WTC11 (cell line): ENCODE measurements at regions not wholly inside any gene's neighbourhood (a gene's known extent, or its start where the extent isn't known, plus 50 kb on each side); places are given as distances from the start of the nearest gene placed in this dataset.

Source experiments
- ATAC-seq: fragments of 200-7000 bp; cut with Tn5 transposase; 2 replicates; pipeline ENCODE4 v1.10.0; 2021; ENCODE audit warnings: mild to moderate bottlenecking, moderate library complexity
- CTCF ChIA-PET: fragments of 300-600 bp; sonication (Branson Sonifier 250); formaldehyde crosslinking; loops from one replicate; lab custom pipeline; 2021; ENCODE audit warnings: antibody characterized with exemption; lab: Charles Lee
- POLR2A ChIA-PET: fragments of 350-600 bp; sonication (Branson Sonifier 250); formaldehyde crosslinking; loops from one replicate; lab custom pipeline; 2021; ENCODE audit warnings: antibody characterized with exemption; lab: Charles Lee
- DNase-seq: peaks from one replicate; pipeline ENCODE4 v3.0.0; 2021; ENCODE audit warnings: low spot score
- H3K27ac Mint-ChIP-seq: 2 replicates; pipeline ENCODE4 v1.8.0; 2021; ENCODE audit warnings: mixed read lengths
- H3K27me3 Mint-ChIP-seq: 2 replicates; pipeline ENCODE4 v1.8.0; 2021; ENCODE audit warnings: low read depth, mild to moderate bottlenecking, moderate library complexity, mixed read lengths
- H3K36me3 Mint-ChIP-seq: 2 replicates; pipeline ENCODE4 v1.8.0; 2021; ENCODE audit warnings: mixed read lengths
- H3K4me1 Mint-ChIP-seq: 2 replicates; pipeline ENCODE4 v1.8.0; 2022; ENCODE audit warnings: mixed read lengths
- H3K4me3 Mint-ChIP-seq: 2 replicates; pipeline ENCODE4 v1.8.0; 2021; ENCODE audit warnings: mild to moderate bottlenecking, moderate library complexity, mixed read lengths
- H3K9me3 Mint-ChIP-seq: 2 replicates; pipeline ENCODE4 v1.8.0; 2021; ENCODE audit warnings: mixed read lengths
- AFF4 ChIP-seq: sonication (generic); formaldehyde crosslinking; IDR thresholded peaks from 2 replicates; pipeline ENCODE4 v1.8.1; 2023; ENCODE audit warnings: mild to moderate bottlenecking, missing genetic modification reagents, borderline replicate concordance
- CDX4 ChIP-seq: fragments of 250-450 bp; sonication (Bioruptor Pico); IDR thresholded peaks from 2 replicates; pipeline ENCODE4 v1.9.0; 2021; ENCODE audit warnings: moderate library complexity, mild to moderate bottlenecking, inconsistent platforms, borderline replicate concordance
- CREB1 ChIP-seq: sonication (generic); formaldehyde crosslinking; IDR thresholded peaks from 2 replicates; pipeline ENCODE4 v1.8.0; 2023; ENCODE audit warnings: mild to moderate bottlenecking, missing genetic modification reagents
- JUN ChIP-seq: sonication (generic); formaldehyde crosslinking; IDR thresholded peaks from 2 replicates; pipeline ENCODE4 v1.8.0; 2023; ENCODE audit warnings: mild to moderate bottlenecking, missing genetic modification reagents
- NFE2L1 ChIP-seq: sonication (generic); formaldehyde crosslinking; IDR thresholded peaks from 2 replicates; pipeline ENCODE4 v1.8.1; 2023; ENCODE audit warnings: missing genetic modification reagents
- RORB ChIP-seq: fragments of 250-450 bp; sonication (Bioruptor Pico); IDR thresholded peaks from 2 replicates; pipeline ENCODE4 v1.9.0; 2021; ENCODE audit warnings: mild to moderate bottlenecking
- SOX15 ChIP-seq: fragments of 250-450 bp; sonication (Bioruptor Pico); IDR thresholded peaks from 2 replicates; pipeline ENCODE4 v1.9.0; 2021; ENCODE audit warnings: mild to moderate bottlenecking
- TP53 ChIP-seq: sonication (generic); formaldehyde crosslinking; IDR thresholded peaks from 2 replicates; pipeline ENCODE4 v1.8.1; 2023; ENCODE audit warnings: mild to moderate bottlenecking, missing genetic modification reagents
- ZNF281 ChIP-seq: sonication (generic); formaldehyde crosslinking; IDR thresholded peaks from 2 replicates; pipeline ENCODE4 v1.8.0; 2023; ENCODE audit warnings: mild to moderate bottlenecking, missing genetic modification reagents
- ZNF317 ChIP-seq: sonication (generic); formaldehyde crosslinking; IDR thresholded peaks from 2 replicates; pipeline ENCODE4 v1.8.1; 2023; ENCODE audit warnings: low read depth, mild to moderate bottlenecking, moderate library complexity, missing genetic modification reagents, borderline replicate concordance
- ZNF416 ChIP-seq: fragments of 250-450 bp; sonication (Bioruptor Pico); IDR thresholded peaks from 2 replicates; pipeline ENCODE4 v1.9.0; 2021; ENCODE audit warnings: mild to moderate bottlenecking, inconsistent platforms
- ZNF425 ChIP-seq: fragments of 250-450 bp; sonication (Bioruptor Pico); conservative IDR thresholded peaks from 2 replicates; pipeline ENCODE4 v1.9.0; 2021; ENCODE audit warnings: mild to moderate bottlenecking
- ZNF532 ChIP-seq: fragments of 250-450 bp; sonication (Bioruptor Pico); IDR thresholded peaks from 2 replicates; pipeline ENCODE4 v1.9.0; 2021; ENCODE audit warnings: mild to moderate bottlenecking, borderline replicate concordance
- ZNF671 ChIP-seq: fragments of 250-450 bp; sonication (Bioruptor Pico); IDR thresholded peaks from 2 replicates; pipeline ENCODE4 v1.8.0; 2021; ENCODE audit warnings: mild to moderate bottlenecking

GRCh38 chr5:68395926-68396511, 180.5 kb downstream of the PIK3R1 start:
- H3K9me3 Mint-ChIP-seq = peaks cover 21% of the 10 kb centered on the region
- H3K27me3 Mint-ChIP-seq = peaks cover 3% of the 10 kb centered on the region; the same call in 1 of the 2 replicates
- H3K36me3 Mint-ChIP-seq = peaks cover 3% of the 10 kb centered on the region; the same call in 1 of the 2 replicates
- DNase-seq = no peak
- TF ChIP-seq NFE2L1 (CRISPR knock-in tag) (no peak), ZNF532 (CRISPR knock-in tag) (no peak), ZNF425 (CRISPR knock-in tag) (no peak), ZNF317 (CRISPR knock-in tag) (no peak), CDX4 (CRISPR knock-in tag) (no peak), ZNF671 (CRISPR knock-in tag) (no peak), CREB1 (no peak), RORB (CRISPR knock-in tag) (no peak), ZNF281 (no peak), SOX15 (CRISPR knock-in tag) (no peak), ZNF416 (CRISPR knock-in tag) (no peak), JUN (no peak), TP53 (CRISPR knock-in tag) (no peak), AFF4 (CRISPR knock-in tag) (no peak)
- no peak for ATAC-seq
- ChIA-PET CTCF (no interaction called here), POLR2A (no interaction called here)
- H3K27ac Mint-ChIP-seq = no peak overlapping the region
- H3K4me1 Mint-ChIP-seq = peaks cover 12% of the 10 kb centered on the region
- H3K4me3 Mint-ChIP-seq = no peak overlapping the region
